ENCODE measurements at regions not wholly inside any gene's neighbourhood (a gene's known extent, or its start where the extent isn't known, plus 50 kb on each side); places are given as distances from the start of the nearest gene placed in this dataset.

DNA sequence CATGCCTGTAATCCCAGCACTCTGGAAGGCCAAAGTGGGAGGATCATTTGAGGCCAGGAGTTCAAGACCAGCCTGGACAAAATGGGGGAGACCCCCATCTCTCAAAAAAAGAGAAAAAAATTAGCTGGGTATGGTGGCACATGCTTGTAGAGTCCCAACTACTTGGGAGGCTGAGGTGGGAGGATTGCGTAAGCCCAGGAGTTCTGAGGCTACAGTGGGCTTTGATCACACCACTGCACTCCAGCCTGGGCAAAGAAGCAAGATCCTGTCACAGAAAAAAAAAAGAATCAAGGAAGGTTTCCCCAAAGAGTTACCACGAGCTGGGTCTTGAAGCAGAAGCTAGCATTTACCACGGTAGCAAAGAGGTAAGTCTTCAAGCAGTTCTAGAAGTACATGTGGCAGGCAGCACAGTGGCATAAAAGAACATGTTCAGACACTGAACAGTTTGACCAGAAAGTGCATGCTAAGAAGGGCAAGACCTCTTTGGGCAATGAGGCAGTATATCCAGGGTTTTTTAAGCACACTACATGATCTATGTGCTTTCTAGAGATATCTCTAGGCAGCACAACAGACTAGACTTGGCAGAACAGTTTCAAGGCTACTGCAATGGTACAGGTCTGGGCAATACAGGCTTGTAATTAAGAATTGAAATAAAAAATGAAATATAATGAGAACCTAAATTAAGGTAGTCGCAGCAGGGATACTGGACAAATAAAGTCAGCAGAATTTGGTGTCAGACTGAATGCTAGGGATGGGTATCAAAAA is 418.5 kb downstream of the SHQ1 start:
- H2AK5ac ChIP-seq (ENCODE audit: low read depth, low read length), result no peak overlapping the region
- peak; percentile 75 for TF ChIP-seq CEBPB (IDR thresholded peaks at IDR 0.05; ENCODE audit: low read depth, low read length)
- no peak for TF ChIP-seq GTF2F1 (IDR thresholded peaks at IDR 0.05; ENCODE audit: borderline replicate concordance, low read depth, low read length)
- H2BK5ac ChIP-seq (ENCODE audit: low read depth, low read length), result no peak overlapping the region; the same call in 1 of the 2 replicates
- FAIRE-seq (no peak), DNase-seq (ENCODE audit: low read depth in 1 of 2, low spot score in 2 of 2) (no peak)
- H4K5ac ChIP-seq (ENCODE audit: insufficient read length, low read depth, low read length), result no peak overlapping the region
- no peak overlapping the region for H2BK12ac ChIP-seq (ENCODE audit: low read depth, low read length)
- H2BK20ac ChIP-seq (ENCODE audit: low read length), result no peak overlapping the region
- no peak overlapping the region for H2BK120ac ChIP-seq (replicated peaks; ENCODE audit: low read depth, low read length)
- CTCF ChIA-PET (ENCODE audit: partially characterized antibody), result no interaction called here
- H4K20me1 ChIP-seq (replicated peaks in 1 of 2; ENCODE audit: control insufficient read depth in 1 of 2, insufficient read depth in 2 of 2, low read length in 2 of 2), result peaks cover 10 to 19% of the 10 kb centered on the region in 2 experiments
- no peak overlapping the region for H3K23ac ChIP-seq (ENCODE audit: insufficient read length)
- no peak overlapping the region for H2BK15ac ChIP-seq (ENCODE audit: low read length)
- no peak overlapping the region for H3K4me2 ChIP-seq (ENCODE audit: insufficient read depth in 1 of 2, low read depth in 2 of 2, low read length in 2 of 2)
- no peak overlapping the region for H4K91ac ChIP-seq (replicated peaks; ENCODE audit: insufficient read length, low read length)
- no peak overlapping the region for H3K9ac ChIP-seq (replicated peaks in 1 of 4; ENCODE audit: extremely low read depth in 1 of 4, low read depth in 3 of 4, low read length in 3 of 4)
- H3K79me1 ChIP-seq (ENCODE audit: low read depth, low read length), result peaks cover 6% of the 10 kb centered on the region; the same call in 1 of the 2 replicates
- no peaks in the 10 kb centered on the region for H3K27me3 ChIP-seq (replicated peaks in 1 of 4; ENCODE audit: control insufficient read depth in 3 of 4, extremely low read depth in 1 of 4, insufficient read depth in 3 of 4, low read length in 3 of 4)
- no peak overlapping the region for H3K4ac ChIP-seq (replicated peaks; ENCODE audit: insufficient read length, low read depth, low read length)
- POLR2A ChIA-PET (ENCODE audit: partially characterized antibody), result interaction anchor here (1.1 to 1.3 kb wide), 2 partner anchors 10 to 16 kb away, joined by 3 read pairs; no protein-coding TSS in a partner anchor
- H3K27ac ChIP-seq (ENCODE audit: low read depth, low read length), result no peak overlapping the region
- peaks cover 33 to 96% of the 10 kb centered on the region in 2 experiments for H3K79me2 ChIP-seq (ENCODE audit: control insufficient read depth in 1 of 2, insufficient read depth in 2 of 2, low read length in 2 of 2)
- no peaks in the 10 kb centered on the region for H3K9me3 ChIP-seq (ENCODE audit: insufficient read depth in 2 of 2, low read depth in 1 of 2, low read length in 1 of 2)
- H3K23me2 ChIP-seq (ENCODE audit: low read depth, low read length), result no peaks in the 10 kb centered on the region
- no peak overlapping the region for H3K18ac ChIP-seq (ENCODE audit: extremely low read depth, low read length)
- peaks cover 0 to 7% (median 1%) of the 10 kb centered on the region in 4 experiments; a peak in 2 of 7 replicates for H3K4me1 ChIP-seq (replicated peaks in 1 of 4; ENCODE audit: control insufficient read depth in 3 of 4, insufficient read depth in 4 of 4, low read length in 3 of 4)
- no peak overlapping the region for H2AFZ ChIP-seq (ENCODE audit: low read length)
- no peak overlapping the region for H4K8ac ChIP-seq (ENCODE audit: extremely low read depth, insufficient read depth, low read length)
- no peak overlapping the region for H3K4me3 ChIP-seq (ENCODE audit: extremely low read depth in 1 of 4, insufficient read depth in 2 of 4, low read depth in 3 of 4, low read length in 4 of 4)
- 68% methylated on average over 4 of the region's 4 CpGs; no CpG with 5 or more reads in 1 of the 2 experiments for WGBS, 2 experiments (ENCODE audit: extremely low coverage in 1 of 2, insufficient coverage in 1 of 2, insufficient read length in 1 of 2, insufficient replicate concordance in 2 of 2, low coverage in 1 of 2, low lambda C conversion rate in 2 of 2, missing lambda C conversion rate in 1 of 2)
- H3K56ac ChIP-seq (replicated peaks; ENCODE audit: insufficient read length, low read depth, low read length), result no peak overlapping the region
- H3K36me3 ChIP-seq (ENCODE audit: control insufficient read depth in 2 of 4, insufficient read depth in 4 of 4, low read length in 3 of 4), result no peaks in the 10 kb centered on the region
- H3K14ac ChIP-seq (ENCODE audit: insufficient read length), result no peak overlapping the region

Data from H1 (cell line).